HCT116 (cell line): ENCODE measurements at regions not wholly inside any gene's neighbourhood (a gene's known extent, or its start where the extent isn't known, plus 50 kb on each side); places are given as distances from the start of the nearest gene placed in this dataset.

Experiments
- ATAC-seq: fragments of 200-7000 bp; cut with Tn5 transposase; 2 replicates; pipeline ENCODE4 v1.9.1; 2020; ENCODE audit warnings: mild to moderate bottlenecking, moderate library complexity
- BruUV-seq: library from RNA; stranded (reverse); fragments of 400-500 nt; replicated peaks from 2 replicates; lab custom pipeline; 2021; lab: Mats Ljungman, UMichigan
- CTCF ChIA-PET: fragments of 300-600 bp; sonication (Branson Sonifier 250); formaldehyde crosslinking; loops from one replicate; lab custom pipeline; 2021; ENCODE audit warnings: antibody characterized with exemption; lab: Charles Lee
- POLR2A ChIA-PET: fragments of 300-600, 350-600 bp; sonication (Branson Sonifier 250); formaldehyde crosslinking; loops from one replicate; lab custom pipeline; 2021; ENCODE audit warnings: antibody characterized with exemption; lab: Charles Lee
- RAD21 ChIA-PET, 2 experiments: fragments of 300-600 bp; sonication (Branson Sonifier 250); formaldehyde crosslinking; loops; one replicate each; lab custom pipeline; 2023; ENCODE audit warnings: low total read pairs in 2 of 2; ENCODE audit not compliant: uncharacterized antibody in 2 of 2, unreplicated experiment in 2 of 2, low non-redundant PET in 1 of 2; lab: Charles Lee
- DNase-seq: peaks from one replicate; pipeline ENCODE4 v3.0.0-alpha.2; 2010; ENCODE audit warnings: low read depth, low spot score
- H2AFZ ChIP-seq: fragments of 200-600 bp; shearing (Covaris generic), sonication (generic); 2 replicates; pipeline ENCODE4 v1.6.1; 2017; ENCODE audit warnings: low read depth, mixed run types, mixed read lengths, antibody characterized with exemption, low read length; ENCODE audit not compliant: poor library complexity, severe bottlenecking
- H3K27ac ChIP-seq: 2 replicates; pipeline ENCODE4 v1.5.1; 2012; ENCODE audit warnings: low read depth, low read length
- H3K27me3 ChIP-seq: fragments of 200-600 bp; sonication (generic); 2 replicates; pipeline ENCODE4 v1.6.1; 2016; ENCODE audit warnings: mixed run types, low read length, mixed read lengths; ENCODE audit not compliant: insufficient read depth
- H3K36me3 ChIP-seq, 2 experiments: fragments of 200-500 bp in 1 of 2; fragments of 200-600 bp in 1 of 2; sonication (Bioruptor generic) in 1 of 2; sonication (generic) in 1 of 2; 2 replicates each; pipeline versions ENCODE4 v1.5.1 to v1.6.1; 2014 to 2016; ENCODE audit warnings: low read length in 2 of 2, inconsistent platforms in 1 of 2, mixed read lengths in 1 of 2, mixed run types in 1 of 2; ENCODE audit not compliant: insufficient read depth in 2 of 2, control insufficient read depth in 1 of 2
- H3K4me1 ChIP-seq, 2 experiments: fragments of 200-600 bp in 1 of 2; sonication (generic) in 1 of 2; 2 replicates each; pipeline versions ENCODE4 v1.5.1 to v1.6.1; 2012 to 2017; ENCODE audit warnings: low read length in 2 of 2, inconsistent platforms in 1 of 2, mild to moderate bottlenecking in 1 of 2, mixed read lengths in 1 of 2, mixed run types in 1 of 2, moderate library complexity in 1 of 2; ENCODE audit not compliant: insufficient read depth in 2 of 2, control insufficient read depth in 1 of 2
- H3K4me2 ChIP-seq: fragments of 200-600 bp; sonication (generic); 2 replicates; pipeline ENCODE4 v1.6.1; 2017; ENCODE audit warnings: mixed run types, low read length, mixed read lengths
- H3K4me3 ChIP-seq, 2 experiments: fragments of 200-600 bp in 1 of 2; sonication (generic) in 1 of 2; replicated peaks in 1 of 2; 2 replicates each; pipeline ENCODE4 v1.5.1; 2011 to 2016; ENCODE audit warnings: low read length in 2 of 2, control low read depth in 1 of 2, low read depth in 1 of 2, mild to moderate bottlenecking in 1 of 2, mixed read lengths in 1 of 2, mixed run types in 1 of 2
- H3K79me2 ChIP-seq: fragments of 200-600 bp; sonication (generic); 2 replicates; pipeline ENCODE4 v1.6.1; 2017; ENCODE audit warnings: mild to moderate bottlenecking, mixed run types, low read length, moderate library complexity, mixed read lengths; ENCODE audit not compliant: insufficient read depth
- H3K9ac ChIP-seq: fragments of 200-600 bp; sonication (generic); 2 replicates; pipeline ENCODE4 v1.6.1; 2016; ENCODE audit warnings: low read length, mixed read lengths
- H3K9me2 ChIP-seq: fragments of 200-600 bp; sonication (generic), shearing (Covaris generic); 2 replicates; pipeline ENCODE4 v1.6.1; 2017; ENCODE audit warnings: mixed run types, mild to moderate bottlenecking, moderate library complexity; ENCODE audit not compliant: insufficient read depth
- H3K9me3 ChIP-seq, 2 experiments: fragments of 200-500 bp in 1 of 2; fragments of 200-600 bp in 1 of 2; sonication (Bioruptor generic) in 1 of 2; sonication (generic) in 1 of 2; 2 replicates each; pipeline ENCODE4 v1.6.1; 2014 to 2017; ENCODE audit warnings: low read length in 2 of 2, mixed read lengths in 2 of 2, inconsistent platforms in 1 of 2, low read depth in 1 of 2, mild to moderate bottlenecking in 1 of 2, mixed run types in 1 of 2, moderate library complexity in 1 of 2; ENCODE audit not compliant: control insufficient read depth in 1 of 2, insufficient read depth in 1 of 2
- H4K20me1 ChIP-seq: fragments of 200-600 bp; sonication (generic), shearing (Covaris generic); 2 replicates; pipeline ENCODE4 v1.6.1; 2017; ENCODE audit warnings: mixed run types, mild to moderate bottlenecking, moderate library complexity; ENCODE audit not compliant: insufficient read depth
- ATF3 ChIP-seq: IDR thresholded peaks from 2 replicates; pipeline ENCODE4 v1.6.1; 2012
- CBX3 ChIP-seq: IDR thresholded peaks from 2 replicates; pipeline ENCODE4 v1.6.1; 2012; ENCODE audit warnings: low read depth
- EGR1 ChIP-seq: IDR thresholded peaks from 2 replicates; pipeline ENCODE4 v1.6.1; 2012; ENCODE audit warnings: low read depth
- EZH2phosphoT487 ChIP-seq: fragments of 200-600 bp; IDR thresholded peaks from 2 replicates; pipeline ENCODE4 v1.6.1; 2018; ENCODE audit warnings: antibody characterized with exemption, borderline replicate concordance
- FOSL1 ChIP-seq: IDR thresholded peaks from 2 replicates; pipeline ENCODE4 v1.6.1; 2012; ENCODE audit warnings: low read depth
- SRF ChIP-seq: IDR thresholded peaks from 2 replicates; pipeline ENCODE4 v1.6.1; 2012; ENCODE audit warnings: low read depth
- YY1 ChIP-seq: IDR thresholded peaks from 2 replicates; pipeline ENCODE4 v1.6.1; 2011; ENCODE audit warnings: low read length, low read depth, moderate library complexity, mild to moderate bottlenecking; ENCODE audit not compliant: insufficient replicate concordance; ENCODE audit errors: extremely low read depth
- intact Hi-C: fragments of 100-400 bp; cut with micrococcal nuclease; formaldehyde crosslinking; loops from 2 replicates; pipeline ENCODE4 v1.10.0; 2022

- H3K27me3 ChIP-seq: no peaks in the 10 kb centered on the region
- H3K27ac ChIP-seq: no peak overlapping the region
- H3K4me2 ChIP-seq: no peak overlapping the region
- no peaks in the 10 kb centered on the region for H3K36me3 ChIP-seq
- no peaks in the 10 kb centered on the region for H3K4me1 ChIP-seq
- no peak overlapping the region for H2AFZ ChIP-seq
- no peak overlapping the region for H3K9ac ChIP-seq
- POLR2A ChIA-PET: no interaction called here
- intact Hi-C loops: no loop called here
- no peaks in the 10 kb centered on the region for H4K20me1 ChIP-seq
- H3K9me2 ChIP-seq: no peaks in the 10 kb centered on the region
- H3K9me3 ChIP-seq: peaks cover 18 to 30% of the 10 kb centered on the region in 2 experiments; a peak in 2 of 4 replicates
- CTCF ChIA-PET: no interaction called here
- BruUV-seq: no TSS peak
- no peak for TF ChIP-seq ATF3
- H3K4me3 ChIP-seq: no peak overlapping the region
- ATAC-seq (no peak), DNase-seq (no peak)
- H3K79me2 ChIP-seq: no peaks in the 10 kb centered on the region
- RAD21 ChIA-PET: no interaction called here
Measured at GRCh38 chr11:50412832-50413231, 380.2 kb downstream of the OR4C45 start.

GRCh38 chr11:50423208-50423607, 390.5 kb downstream of the OR4C45 start:
- BruUV-seq: no TSS peak
- ATAC-seq (no peak), DNase-seq (no peak)
- ChIA-PET POLR2A (no interaction called here), RAD21 (no interaction called here), CTCF (no interaction called here)
- H3K4me2 ChIP-seq: no peak overlapping the region
- no peaks in the 10 kb centered on the region for H3K4me1 ChIP-seq
- peaks cover 8 to 9% of the 10 kb centered on the region in 2 experiments; a peak in 2 of 4 replicates for H3K9me3 ChIP-seq
- H4K20me1 ChIP-seq: no peaks in the 10 kb centered on the region
- H2AFZ ChIP-seq: no peak overlapping the region
- no peaks in the 10 kb centered on the region for H3K79me2 ChIP-seq
- no peaks in the 10 kb centered on the region for H3K9me2 ChIP-seq
- intact Hi-C loops: no loop called here
- no peak overlapping the region for H3K9ac ChIP-seq
- H3K36me3 ChIP-seq: no peaks in the 10 kb centered on the region
- H3K27me3 ChIP-seq: no peaks in the 10 kb centered on the region
- no peak overlapping the region for H3K27ac ChIP-seq
- TF ChIP-seq SRF: no peak
- no peak for TF ChIP-seq YY1
- no peak for TF ChIP-seq CBX3
- TF ChIP-seq FOSL1: no peak
- TF ChIP-seq EGR1: no peak
- TF ChIP-seq EZH2phosphoT487: no peak
- H3K4me3 ChIP-seq: no peak overlapping the region
